ENCODE measurements at regions not wholly inside any gene's neighbourhood (a gene's known extent, or its start where the extent isn't known, plus 50 kb on each side); places are given as distances from the start of the nearest gene placed in this dataset.

DNA sequence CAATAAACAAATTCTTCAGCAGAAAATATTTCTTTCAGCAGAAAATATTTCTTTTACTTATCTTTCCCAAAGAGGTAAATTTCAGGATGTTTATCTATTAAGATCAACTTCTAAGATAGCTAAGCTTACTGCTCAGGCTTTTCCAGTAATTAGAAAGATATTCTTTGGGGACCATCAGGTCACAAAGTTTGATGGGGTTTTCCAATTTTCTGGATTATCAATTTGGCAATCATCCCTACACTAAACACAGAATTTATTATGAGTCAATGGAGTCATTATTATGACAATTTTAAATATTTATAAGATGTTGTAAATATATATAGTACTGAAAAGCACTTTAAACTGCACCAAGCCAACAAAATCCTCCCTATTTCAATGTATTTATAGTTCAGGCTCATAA lies 137.6 kb downstream of the AKAP11 start:
- TF ChIP-seq EZH2 (IDR thresholded peaks at IDR 0.05; ENCODE audit: low read length) (no peak), CTCF (optimal IDR thresholded peaks at IDR 0.05 in 1 of 3, IDR thresholded peaks at IDR 0.05 in 1 of 3, conservative IDR thresholded peaks at IDR 0.05 in 1 of 3; ENCODE audit: extremely low read depth in 1 of 3, insufficient read depth in 2 of 3, low read length in 3 of 3) (no peak)
- Histone ChIP-seq H3K27me3 (ENCODE audit: control insufficient read depth, extremely low read depth, insufficient read depth, low read length) (no peaks in the 10 kb centered on the region), H4K20me1 (ENCODE audit: control insufficient read depth, extremely low read depth, insufficient read depth, low read length) (no peaks in the 10 kb centered on the region), H3K4me2 (ENCODE audit: control insufficient read depth, extremely low read depth, insufficient read depth, low read depth, low read length) (no peak overlapping the region), H3K9ac (ENCODE audit: control insufficient read depth, extremely low read depth, insufficient read depth, low read length) (no peak overlapping the region), H3K36me3 (ENCODE audit: control insufficient read depth in 2 of 2, extremely low read depth in 1 of 2, insufficient read depth in 2 of 2, low read length in 2 of 2) (no peaks in the 10 kb centered on the region), H3K27ac (ENCODE audit: control insufficient read depth, insufficient read depth, low read length) (no peak overlapping the region), H2AFZ (ENCODE audit: control insufficient read depth, low read length) (no peak overlapping the region), H3K79me2 (ENCODE audit: control insufficient read depth, insufficient read depth, low read length) (no peaks in the 10 kb centered on the region), H3K4me1 (ENCODE audit: control insufficient read depth, extremely low read depth, insufficient read depth, low read length) (peaks cover 11% of the 10 kb centered on the region), H3K9me1 (ENCODE audit: control insufficient read depth, extremely low read depth, insufficient read depth, low read length) (no peaks in the 10 kb centered on the region), H3K9me3 (ENCODE audit: control insufficient read depth, low read depth, low read length) (no peaks in the 10 kb centered on the region), H3K4me3 (ENCODE audit: control insufficient read depth in 2 of 3, extremely low read depth in 1 of 3, insufficient read depth in 2 of 3, low read depth in 1 of 3, low read length in 3 of 3) (no peak overlapping the region)
- DNase-seq (ENCODE audit: low read depth, low spot score) (no peak), FAIRE-seq (no peak)
- dilution Hi-C loops (cut with MboI; ENCODE audit: extremely low pct_ligation_motif_present, low sequenced_read_pairs), result no loop called here

DNA sequence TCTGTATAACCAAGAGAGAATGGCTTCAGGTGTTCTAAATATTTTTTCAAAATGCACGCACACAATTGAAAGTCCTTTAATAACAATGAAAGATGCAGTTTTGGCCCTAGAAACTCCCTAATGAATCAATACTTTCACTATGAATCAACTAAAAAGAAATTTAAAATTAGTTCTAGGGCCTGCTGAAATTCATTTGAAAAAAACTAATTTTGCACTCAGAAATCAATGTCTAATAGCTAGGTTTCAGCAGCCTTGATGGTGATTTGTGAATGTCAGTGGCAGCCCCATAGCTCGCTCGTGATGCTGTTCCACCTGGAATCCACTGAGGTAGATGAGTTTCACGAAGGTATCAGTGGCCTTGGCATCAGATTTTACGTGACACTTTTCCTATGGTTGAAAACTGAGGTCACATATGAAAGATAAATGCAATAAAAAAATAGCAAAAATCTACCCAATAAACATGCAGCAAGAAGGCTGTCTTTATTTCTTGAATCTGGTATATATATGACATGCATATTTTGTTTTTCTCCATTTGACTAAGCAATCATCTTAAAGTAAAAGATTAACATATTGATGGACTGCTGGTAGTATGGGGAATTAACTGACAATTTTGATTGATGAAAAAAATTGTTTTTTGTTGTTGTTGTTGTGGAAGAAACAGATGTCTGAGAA lies 141.0 kb downstream of the AKAP11 start:
- no peak for FAIRE-seq
- no peak overlapping the region for H3K27ac ChIP-seq (ENCODE audit: control insufficient read depth, insufficient read depth, low read length)
- no peaks in the 10 kb centered on the region for H3K36me3 ChIP-seq (ENCODE audit: control insufficient read depth in 2 of 2, extremely low read depth in 1 of 2, insufficient read depth in 2 of 2, low read length in 2 of 2)
- dilution Hi-C loops (cut with MboI; ENCODE audit: extremely low pct_ligation_motif_present, low sequenced_read_pairs), result no loop called here
- H3K27me3 ChIP-seq (ENCODE audit: control insufficient read depth, extremely low read depth, insufficient read depth, low read length), result no peaks in the 10 kb centered on the region
- no peak for DNase-seq (ENCODE audit: low read depth, low spot score)
- no peak overlapping the region for H2AFZ ChIP-seq (ENCODE audit: control insufficient read depth, low read length)
- H3K4me2 ChIP-seq (ENCODE audit: control insufficient read depth, extremely low read depth, insufficient read depth, low read depth, low read length), result no peak overlapping the region
- TF ChIP-seq EZH2 (IDR thresholded peaks at IDR 0.05; ENCODE audit: low read length), result no peak
- TF ChIP-seq CTCF (optimal IDR thresholded peaks at IDR 0.05 in 1 of 3, IDR thresholded peaks at IDR 0.05 in 1 of 3, conservative IDR thresholded peaks at IDR 0.05 in 1 of 3; ENCODE audit: extremely low read depth in 1 of 3, insufficient read depth in 2 of 3, low read length in 3 of 3), result no peak
- no peak overlapping the region for H3K9ac ChIP-seq (ENCODE audit: control insufficient read depth, extremely low read depth, insufficient read depth, low read length)
- no peaks in the 10 kb centered on the region for H4K20me1 ChIP-seq (ENCODE audit: control insufficient read depth, extremely low read depth, insufficient read depth, low read length)
- H3K79me2 ChIP-seq (ENCODE audit: control insufficient read depth, insufficient read depth, low read length), result no peaks in the 10 kb centered on the region
- no peaks in the 10 kb centered on the region for H3K9me1 ChIP-seq (ENCODE audit: control insufficient read depth, extremely low read depth, insufficient read depth, low read length)
- no peaks in the 10 kb centered on the region for H3K9me3 ChIP-seq (ENCODE audit: control insufficient read depth, low read depth, low read length)
- no peak overlapping the region for H3K4me3 ChIP-seq (ENCODE audit: control insufficient read depth in 2 of 3, extremely low read depth in 1 of 3, insufficient read depth in 2 of 3, low read depth in 1 of 3, low read length in 3 of 3)
- no peaks in the 10 kb centered on the region for H3K4me1 ChIP-seq (ENCODE audit: control insufficient read depth, extremely low read depth, insufficient read depth, low read length)

Measured in keratinocyte (primary cell).